H9 (cell line): ENCODE measurements at regions not wholly inside any gene's neighbourhood (a gene's known extent, or its start where the extent isn't known, plus 50 kb on each side); places are given as distances from the start of the nearest gene placed in this dataset.

Experiments
- DNase-seq: peaks from one replicate; pipeline ENCODE4 v3.0.0-alpha.2; 2017
- H2AFZ ChIP-seq: one replicate; pipeline ENCODE4 v1.6.1; 2013; ENCODE audit warnings: mild to moderate bottlenecking, low read length, control low read depth, moderate library complexity
- H2AK5ac ChIP-seq: 2 replicates; pipeline ENCODE4 v1.6.1; 2013; ENCODE audit warnings: low read length, control low read depth, mixed read lengths; ENCODE audit not compliant: insufficient read length
- H2BK120ac ChIP-seq: one replicate; pipeline ENCODE4 v1.6.1; 2013; ENCODE audit warnings: low read depth, mild to moderate bottlenecking, low read length, control low read depth, inconsistent platforms; ENCODE audit not compliant: poor library complexity, severe bottlenecking
- H2BK12ac ChIP-seq: 2 replicates; pipeline ENCODE4 v1.6.1; 2013; ENCODE audit warnings: low read length, control low read depth, mixed read lengths, low read depth; ENCODE audit not compliant: insufficient read length
- H2BK15ac ChIP-seq: 2 replicates; pipeline ENCODE4 v1.6.1; 2013; ENCODE audit warnings: low read depth, low read length, control low read depth
- H2BK20ac ChIP-seq: one replicate; pipeline ENCODE4 v1.6.1; 2013; ENCODE audit warnings: low read depth, mild to moderate bottlenecking, low read length, control low read depth, inconsistent platforms; ENCODE audit not compliant: poor library complexity, severe bottlenecking
- H2BK5ac ChIP-seq: 2 replicates; pipeline ENCODE4 v1.6.1; 2013; ENCODE audit warnings: low read length, control low read depth, mixed read lengths; ENCODE audit not compliant: insufficient read length
- H3K14ac ChIP-seq: 2 replicates; pipeline ENCODE4 v1.6.1; 2013; ENCODE audit warnings: low read length, control low read depth; ENCODE audit not compliant: insufficient read depth
- H3K18ac ChIP-seq: 2 replicates; pipeline ENCODE4 v1.6.1; 2013; ENCODE audit warnings: low read depth, mild to moderate bottlenecking, mixed read lengths, low read length, control low read depth; ENCODE audit not compliant: insufficient read length
- H3K23ac ChIP-seq: 2 replicates; pipeline ENCODE4 v1.6.1; 2013; ENCODE audit warnings: low read length, control low read depth, mixed read lengths, low read depth; ENCODE audit not compliant: insufficient read length
- H3K23me2 ChIP-seq: 2 replicates; pipeline ENCODE4 v1.6.1; 2013; ENCODE audit warnings: low read depth, mild to moderate bottlenecking, mixed read lengths, low read length, control low read depth; ENCODE audit not compliant: insufficient read length, poor library complexity, severe bottlenecking
- H3K27ac ChIP-seq: 2 replicates; pipeline ENCODE4 v1.5.1; 2013; ENCODE audit warnings: low read length, control low read depth, mixed read lengths, low read depth; ENCODE audit not compliant: insufficient read length
- H3K27me3 ChIP-seq: 2 replicates; pipeline ENCODE4 v1.6.1; 2013; ENCODE audit warnings: low read length, control low read depth, inconsistent platforms; ENCODE audit not compliant: insufficient read depth
- H3K4ac ChIP-seq: 2 replicates; pipeline ENCODE4 v1.6.1; 2013; ENCODE audit warnings: low read depth, mild to moderate bottlenecking, control low read depth, inconsistent platforms, low read length, moderate library complexity
- H3K4me1 ChIP-seq: 2 replicates; pipeline ENCODE4 v1.6.1; 2013; ENCODE audit warnings: low read length, control low read depth, inconsistent platforms; ENCODE audit not compliant: insufficient read depth
- H3K4me2 ChIP-seq: 2 replicates; pipeline ENCODE4 v1.6.1; 2013; ENCODE audit warnings: low read length, control low read depth, mixed read lengths; ENCODE audit not compliant: insufficient read length, insufficient read depth
- H3K56ac ChIP-seq: 2 replicates; pipeline ENCODE4 v1.6.1; 2013; ENCODE audit warnings: low read depth, mild to moderate bottlenecking, mixed read lengths, low read length, control low read depth; ENCODE audit not compliant: insufficient read length
- H3K79me1 ChIP-seq: 2 replicates; pipeline ENCODE4 v1.6.1; 2013; ENCODE audit warnings: low read depth, mild to moderate bottlenecking, moderate library complexity, low read length, control low read depth, inconsistent platforms; ENCODE audit not compliant: insufficient read depth, poor library complexity, severe bottlenecking
- H3K79me2 ChIP-seq: 2 replicates; pipeline ENCODE4 v1.6.1; 2013; ENCODE audit warnings: low read length, control low read depth, inconsistent platforms; ENCODE audit not compliant: insufficient read depth
- H3K9ac ChIP-seq: 2 replicates; pipeline ENCODE4 v1.6.1; 2013; ENCODE audit warnings: low read length, control low read depth, mixed read lengths; ENCODE audit not compliant: insufficient read length; ENCODE audit errors: extremely low read depth
- H3K9me3 ChIP-seq: one replicate; pipeline ENCODE4 v1.6.1; 2013; ENCODE audit warnings: low read depth, low read length, inconsistent platforms; ENCODE audit not compliant: control insufficient read depth
- H3T11ph ChIP-seq: one replicate; pipeline ENCODE4 v1.6.1; 2013; ENCODE audit warnings: mild to moderate bottlenecking, low read length, control low read depth, inconsistent platforms
- H4K20me1 ChIP-seq: one replicate; pipeline ENCODE4 v1.6.1; 2013; ENCODE audit not compliant: control insufficient read depth, insufficient read length, insufficient read depth
- H4K5ac ChIP-seq: 2 replicates; pipeline ENCODE4 v1.6.1; 2013; ENCODE audit warnings: low read depth, mild to moderate bottlenecking, mixed read lengths, low read length, control low read depth; ENCODE audit not compliant: insufficient read length
- H4K8ac ChIP-seq: replicated peaks from 2 replicates; pipeline ENCODE4 v1.6.1; 2013; ENCODE audit warnings: low read length, control low read depth, mixed read lengths, low read depth; ENCODE audit not compliant: insufficient read length
- H4K91ac ChIP-seq: 2 replicates; pipeline ENCODE4 v1.6.1; 2013; ENCODE audit warnings: low read depth, mild to moderate bottlenecking, moderate library complexity, mixed read lengths, low read length, control low read depth; ENCODE audit not compliant: insufficient read length
- H3K27ac Mint-ChIP-seq, 3 experiments: 2 replicates in 2 of 3; 3 replicates in 1 of 3; pipeline ENCODE4 v1.8.0; 2020 to 2021; ENCODE audit warnings: mixed read lengths in 3 of 3, mild to moderate bottlenecking in 1 of 3, moderate library complexity in 1 of 3
- H3K27me3 Mint-ChIP-seq: 2 replicates; pipeline ENCODE4 v1.8.0; 2021; ENCODE audit warnings: low read depth, mild to moderate bottlenecking, moderate library complexity, mixed read lengths
- H3K36me3 Mint-ChIP-seq, 3 experiments: 2 replicates in 2 of 3; 3 replicates in 1 of 3; pipeline ENCODE4 v1.8.0; 2020 to 2021; ENCODE audit warnings: low read depth in 3 of 3, mixed read lengths in 3 of 3; ENCODE audit not compliant: insufficient read depth in 1 of 3
- H3K4me1 Mint-ChIP-seq, 2 experiments: 2 replicates each; pipeline ENCODE4 v1.8.0; 2020; ENCODE audit warnings: mixed read lengths in 2 of 2
- H3K4me3 Mint-ChIP-seq, 2 experiments: 2 replicates in 1 of 2; 3 replicates in 1 of 2; pipeline ENCODE4 v1.8.0; 2020 to 2021; ENCODE audit warnings: mild to moderate bottlenecking in 2 of 2, mixed read lengths in 2 of 2, moderate library complexity in 1 of 2
- H3K9me3 Mint-ChIP-seq, 2 experiments: 2 replicates in 1 of 2; 3 replicates in 1 of 2; pipeline ENCODE4 v1.8.0; 2020; ENCODE audit warnings: mild to moderate bottlenecking in 2 of 2, mixed read lengths in 2 of 2, moderate library complexity in 1 of 2
- WGBS: extraction: QIAGEN DNeasy Blood & Tissue Kit; methylation state at CpG from one replicate; pipeline ENCODE4 v1.1.7; 2013; ENCODE audit warnings: missing lambda C conversion rate, low lambda C conversion rate, mixed read lengths; ENCODE audit not compliant: insufficient read length; ENCODE audit errors: extremely low coverage; 5-methylcytosine and 5-hydroxymethylcytosine counted together
- TF ChIP-seq, protein P1 (sequence below): fragments of 200-600 bp; sonication (generic); conservative IDR thresholded peaks from 3 replicates; pipeline ENCODE4 v1.8.0; 2021; ENCODE audit warnings: antibody characterized with exemption, mild to moderate bottlenecking

GRCh38 chr3:34782871-34783270, 856.5 kb upstream of the ARPP21 start:
- H3K27me3 Mint-ChIP-seq, result no peaks in the 10 kb centered on the region
- Histone ChIP-seq H4K8ac (no peak overlapping the region), H3K56ac (no peak overlapping the region), H3K79me1 (no peaks in the 10 kb centered on the region), H2BK5ac (no peak overlapping the region), H3K4me1 (no peaks in the 10 kb centered on the region), H2AFZ (no peak overlapping the region), H3K18ac (no peak overlapping the region), H3K23me2 (no peaks in the 10 kb centered on the region), H3K9ac (no peak overlapping the region), H3K23ac (no peak overlapping the region), H3K79me2 (no peaks in the 10 kb centered on the region), H4K20me1 (no peaks in the 10 kb centered on the region), H2BK20ac (no peak overlapping the region), H3T11ph (no peak overlapping the region), H3K4ac (no peak overlapping the region), H2BK12ac (no peak overlapping the region), H2BK15ac (no peak overlapping the region), H3K9me3 (no peaks in the 10 kb centered on the region), H2BK120ac (no peak overlapping the region), H2AK5ac (no peak overlapping the region), H3K14ac (no peak overlapping the region), H4K91ac (no peak overlapping the region), H3K27me3 (no peaks in the 10 kb centered on the region), H3K27ac (no peak overlapping the region), H4K5ac (no peak overlapping the region), H3K4me2 (no peak overlapping the region)
- H3K4me1 Mint-ChIP-seq, result peaks cover 5 to 6% of the 10 kb centered on the region in 2 experiments
- no peaks in the 10 kb centered on the region; a peak in 1 of 7 replicates for H3K36me3 Mint-ChIP-seq
- TF ChIP-seq, protein P1, sequence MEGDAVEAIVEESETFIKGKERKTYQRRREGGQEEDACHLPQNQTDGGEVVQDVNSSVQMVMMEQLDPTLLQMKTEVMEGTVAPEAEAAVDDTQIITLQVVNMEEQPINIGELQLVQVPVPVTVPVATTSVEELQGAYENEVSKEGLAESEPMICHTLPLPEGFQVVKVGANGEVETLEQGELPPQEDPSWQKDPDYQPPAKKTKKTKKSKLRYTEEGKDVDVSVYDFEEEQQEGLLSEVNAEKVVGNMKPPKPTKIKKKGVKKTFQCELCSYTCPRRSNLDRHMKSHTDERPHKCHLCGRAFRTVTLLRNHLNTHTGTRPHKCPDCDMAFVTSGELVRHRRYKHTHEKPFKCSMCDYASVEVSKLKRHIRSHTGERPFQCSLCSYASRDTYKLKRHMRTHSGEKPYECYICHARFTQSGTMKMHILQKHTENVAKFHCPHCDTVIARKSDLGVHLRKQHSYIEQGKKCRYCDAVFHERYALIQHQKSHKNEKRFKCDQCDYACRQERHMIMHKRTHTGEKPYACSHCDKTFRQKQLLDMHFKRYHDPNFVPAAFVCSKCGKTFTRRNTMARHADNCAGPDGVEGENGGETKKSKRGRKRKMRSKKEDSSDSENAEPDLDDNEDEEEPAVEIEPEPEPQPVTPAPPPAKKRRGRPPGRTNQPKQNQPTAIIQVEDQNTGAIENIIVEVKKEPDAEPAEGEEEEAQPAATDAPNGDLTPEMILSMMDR, result no peak
- no peak overlapping the region for H3K4me3 Mint-ChIP-seq
- no CpG with 5 or more reads among the region's 2 CpGs for WGBS
- no peak for DNase-seq
- H3K27ac Mint-ChIP-seq, result no peak overlapping the region
- no peaks in the 10 kb centered on the region for H3K9me3 Mint-ChIP-seq
